SK-N-SH (cell line): ENCODE measurements at regions not wholly inside any gene's neighbourhood (a gene's known extent, or its start where the extent isn't known, plus 50 kb on each side); places are given as distances from the start of the nearest gene placed in this dataset.

Experiments
- CTCF ChIP-seq: fragments of 200-600 bp; sonication (generic); IDR thresholded peaks from 2 replicates; pipeline ENCODE4 v1.6.1; 2017; ENCODE audit warnings: antibody characterized with exemption, mild to moderate bottlenecking, moderate library complexity
- FOSL2 ChIP-seq: IDR thresholded peaks from 2 replicates; pipeline ENCODE4 v1.4.0; 2012; ENCODE audit warnings: low read depth, mild to moderate bottlenecking, moderate library complexity, borderline replicate concordance
- IRF3 ChIP-seq: fragments of 150-350 bp; IDR thresholded peaks from 2 replicates; pipeline ENCODE4 v1.6.1; 2016; ENCODE audit warnings: mild to moderate bottlenecking, low read depth, low read length
- RAD21 ChIP-seq: IDR thresholded peaks from 2 replicates; pipeline ENCODE4 v1.6.1; 2012; ENCODE audit warnings: mild to moderate bottlenecking, low read length
- USF1 ChIP-seq: IDR thresholded peaks from 2 replicates; pipeline ENCODE4 v1.4.0; 2012; ENCODE audit warnings: low read depth, borderline replicate concordance
- USF2 ChIP-seq: fragments of 150-350 bp; IDR thresholded peaks from 2 replicates; pipeline ENCODE4 v1.6.1; 2017; ENCODE audit warnings: antibody characterized with exemption, low read length, low read depth, borderline replicate concordance
- YY1 ChIP-seq: IDR thresholded peaks from 2 replicates; pipeline ENCODE4 v1.4.0; 2012; ENCODE audit warnings: low read depth, mild to moderate bottlenecking

GRCh38 chr3:124201226-124201625 is 209.3 kb upstream of the ROPN1 start:
- TF ChIP-seq USF2, result no peak
- no peak for TF ChIP-seq RAD21
- TF ChIP-seq YY1, result no peak
- TF ChIP-seq USF1, result no peak
- TF ChIP-seq CTCF, result no peak
- TF ChIP-seq IRF3, result no peak
- no peak for TF ChIP-seq FOSL2
